ENCODE measurements at regions not wholly inside any gene's neighbourhood (a gene's known extent, or its start where the extent isn't known, plus 50 kb on each side); places are given as distances from the start of the nearest gene placed in this dataset.

DNA sequence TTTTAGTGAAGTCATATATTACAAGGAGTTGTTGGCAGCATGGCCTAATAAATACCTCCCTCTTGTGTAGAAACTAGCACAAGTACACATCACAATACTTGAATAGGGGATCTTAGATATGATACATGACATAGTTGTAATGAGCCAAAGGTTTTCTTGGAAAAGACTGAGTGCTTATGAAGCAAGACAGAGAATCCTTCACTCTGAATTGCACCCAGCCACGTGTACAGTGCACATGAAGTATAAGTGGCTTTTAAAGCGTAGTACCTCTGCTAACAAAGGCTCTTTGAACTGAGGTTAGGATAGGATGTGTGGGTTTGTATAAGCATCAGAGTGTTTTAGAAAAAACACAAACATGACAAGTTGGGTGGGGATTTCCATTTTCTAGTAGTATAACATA lies 145.5 kb upstream of the STMND1 start:
- TF ChIP-seq POLR2A (IDR thresholded peaks at IDR 0.05; ENCODE audit: low read length) = no peak
- TF ChIP-seq GATA1 (IDR thresholded peaks at IDR 0.05; ENCODE audit: low read depth, low read length) = no peak

All from erythroblast (primary cell).